GM23338 (cell line): ENCODE measurements at regions not wholly inside any gene's neighbourhood (a gene's known extent, or its start where the extent isn't known, plus 50 kb on each side); places are given as distances from the start of the nearest gene placed in this dataset.

Source experiments
- ATAC-seq: fragments of 200-7000 bp; cut with Tn5 transposase; 3 replicates; pipeline ENCODE4 v1.9.1; 2020
- DNase-seq: peaks from one replicate; pipeline ENCODE4 v3.0.0-alpha.2; 2015; ENCODE audit warnings: low spot score
- H2AFZ ChIP-seq: fragments of 200-600 bp; sonication (generic); 2 replicates; pipeline ENCODE4 v1.8.0; 2016; ENCODE audit warnings: antibody characterized with exemption, mild to moderate bottlenecking, moderate library complexity
- H3F3A ChIP-seq: fragments of 200-600 bp; sonication (generic); replicated peaks from 2 replicates; pipeline ENCODE4 v1.8.0; 2017; ENCODE audit warnings: antibody characterized with exemption, mixed run types, low read depth
- H3K27ac ChIP-seq: fragments of 200-600 bp; sonication (generic); 2 replicates; pipeline ENCODE4 v1.6.1; 2016; ENCODE audit warnings: low read depth
- H3K27me3 ChIP-seq: fragments of 200-600 bp; sonication (generic); 2 replicates; pipeline ENCODE4 v1.8.0; 2016; ENCODE audit warnings: mild to moderate bottlenecking, mixed run types, moderate library complexity; ENCODE audit not compliant: insufficient read depth
- H3K36me3 ChIP-seq: fragments of 200-600 bp; sonication (generic); 2 replicates; pipeline ENCODE4 v1.8.0; 2016; ENCODE audit warnings: mild to moderate bottlenecking; ENCODE audit not compliant: insufficient read depth
- H3K4me1 ChIP-seq: fragments of 200-600 bp; sonication (generic); 2 replicates; pipeline ENCODE4 v1.8.0; 2016; ENCODE audit warnings: mild to moderate bottlenecking, moderate library complexity; ENCODE audit not compliant: insufficient read depth
- H3K4me2 ChIP-seq: fragments of 200-600 bp; sonication (generic); 2 replicates; pipeline ENCODE4 v1.7.1; 2017; ENCODE audit warnings: mixed run types
- H3K4me3 ChIP-seq: fragments of 200-600 bp; sonication (generic); 2 replicates; pipeline ENCODE4 v1.6.1; 2016; ENCODE audit warnings: mixed run types
- H3K79me2 ChIP-seq: fragments of 200-600 bp; sonication (generic); replicated peaks from 2 replicates; pipeline ENCODE4 v1.8.0; 2017; ENCODE audit warnings: mild to moderate bottlenecking; ENCODE audit not compliant: insufficient read depth
- H3K9me2 ChIP-seq: fragments of 200-600 bp; sonication (generic); 2 replicates; pipeline ENCODE4 v1.8.0; 2017; ENCODE audit not compliant: insufficient read depth
- H4K20me1 ChIP-seq: fragments of 200-600 bp; sonication (generic); replicated peaks from 2 replicates; pipeline ENCODE4 v1.8.0; 2017; ENCODE audit warnings: mild to moderate bottlenecking; ENCODE audit not compliant: insufficient read depth
- H3K27ac Mint-ChIP-seq: 2 replicates; pipeline ENCODE4 v1.8.0; 2020; ENCODE audit warnings: inconsistent platforms, mild to moderate bottlenecking, moderate library complexity, mixed read lengths
- H3K27me3 Mint-ChIP-seq: 3 replicates; pipeline ENCODE4 v1.8.0; 2022; ENCODE audit warnings: low read depth, mild to moderate bottlenecking, moderate library complexity, mixed read lengths, inconsistent platforms; ENCODE audit not compliant: insufficient read depth, poor library complexity
- H3K36me3 Mint-ChIP-seq: 3 replicates; pipeline ENCODE4 v1.8.0; 2021; ENCODE audit warnings: low read depth, mild to moderate bottlenecking, inconsistent platforms, moderate library complexity, mixed read lengths
- H3K4me1 Mint-ChIP-seq: 3 replicates; pipeline ENCODE4 v1.8.0; 2020; ENCODE audit warnings: mild to moderate bottlenecking, inconsistent platforms, mixed read lengths
- H3K4me3 Mint-ChIP-seq: 3 replicates; pipeline ENCODE4 v1.8.0; 2021; ENCODE audit warnings: moderate library complexity, mild to moderate bottlenecking, inconsistent platforms, mixed read lengths
- H3K9me3 Mint-ChIP-seq: 3 replicates; pipeline ENCODE4 v1.8.0; 2020; ENCODE audit warnings: moderate library complexity, mild to moderate bottlenecking, inconsistent platforms, mixed read lengths
- CREB1 ChIP-seq: fragments of 250-450 bp; sonication (Bioruptor Pico); IDR thresholded peaks from 2 replicates; pipeline ENCODE4 v1.5.0; 2020; ENCODE audit warnings: low read depth, mild to moderate bottlenecking, moderate library complexity
- EZH2 ChIP-seq: fragments of 200-600 bp; sonication (generic); IDR thresholded peaks from one replicate; pipeline ENCODE4 v1.8.0; 2017; ENCODE audit warnings: antibody characterized with exemption, mild to moderate bottlenecking, low read depth; ENCODE audit not compliant: unreplicated experiment
- EZH2phosphoT487 ChIP-seq: fragments of 200-600 bp; sonication (generic); IDR thresholded peaks from one replicate; pipeline ENCODE4 v1.8.1; 2018; ENCODE audit warnings: antibody characterized with exemption; ENCODE audit not compliant: unreplicated experiment
- JUNB ChIP-seq: IDR thresholded peaks from one replicate; pipeline ENCODE4 v1.6.1; 2016; ENCODE audit warnings: antibody characterized with exemption; ENCODE audit not compliant: unreplicated experiment
- NANOG ChIP-seq: IDR thresholded peaks from 2 replicates; pipeline ENCODE4 v1.6.1; 2016; ENCODE audit warnings: antibody characterized with exemption, borderline replicate concordance
- POLR2AphosphoS5 ChIP-seq: IDR thresholded peaks from 2 replicates; pipeline ENCODE4 v1.6.1; 2016; ENCODE audit warnings: antibody characterized with exemption, low read depth
- STAT1 ChIP-seq: IDR thresholded peaks from one replicate; pipeline ENCODE4 v1.6.1; 2016; ENCODE audit warnings: antibody characterized with exemption; ENCODE audit not compliant: unreplicated experiment
- ZNF114 ChIP-seq: fragments of 250-450 bp; sonication (Bioruptor Pico); IDR thresholded peaks from 2 replicates; pipeline ENCODE4 v1.5.0; 2020; ENCODE audit warnings: mild to moderate bottlenecking, moderate library complexity
- ZNF331 ChIP-seq: fragments of 250-450 bp; sonication (Bioruptor Pico); IDR thresholded peaks from 2 replicates; pipeline ENCODE4 v1.5.0; 2020; ENCODE audit warnings: low read depth, mild to moderate bottlenecking, moderate library complexity
- TF ChIP-seq, protein P1 (sequence below), 2 experiments: fragments of 200-600 bp in 1 of 2; sonication (generic) in 1 of 2; conservative IDR thresholded peaks; 2 replicates each; pipeline versions ENCODE4 v1.5.1 to v1.6.1; 2016 to 2017; ENCODE audit warnings: antibody characterized with exemption in 2 of 2, low read depth in 2 of 2, mild to moderate bottlenecking in 2 of 2, moderate library complexity in 1 of 2
- TF ChIP-seq, protein P2 (sequence below): IDR thresholded peaks from one replicate; pipeline ENCODE4 v1.6.1; 2018; ENCODE audit warnings: antibody characterized with exemption; ENCODE audit not compliant: unreplicated experiment
- TF ChIP-seq, protein P3 (sequence below): IDR thresholded peaks from 2 replicates; pipeline ENCODE4 v1.6.1; 2016; ENCODE audit warnings: antibody characterized with exemption
- TF ChIP-seq, protein P4 (sequence below): fragments of 250-450 bp; sonication (Bioruptor Pico); IDR thresholded peaks from 2 replicates; pipeline ENCODE4 v1.5.0; 2020; ENCODE audit warnings: mild to moderate bottlenecking, moderate library complexity

DNA sequence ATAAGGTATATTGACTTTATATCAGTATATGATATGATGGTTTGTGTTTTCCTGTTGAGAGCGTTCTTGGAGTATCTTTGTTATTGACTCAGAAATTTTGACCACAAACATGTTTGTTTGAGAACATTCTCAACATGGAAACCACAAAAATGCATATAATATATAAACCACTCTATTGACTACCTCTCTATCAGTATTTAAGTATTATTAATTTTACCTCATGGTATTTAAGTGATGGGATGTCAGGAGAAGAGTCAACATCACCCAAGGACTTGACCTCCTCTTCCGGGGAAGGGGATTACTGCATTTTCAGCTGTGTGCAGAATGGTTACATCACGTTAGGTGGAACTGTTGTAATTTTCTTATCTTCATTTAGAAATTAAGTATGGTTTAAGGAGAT, 54.3 kb upstream of the PUDP start (continued):
- TF ChIP-seq POLR2AphosphoS5, result no peak
- TF ChIP-seq ZNF114 (CRISPR knock-in tag), result no peak
- TF ChIP-seq EZH2, result no peak
- TF ChIP-seq ZNF331 (CRISPR knock-in tag), result no peak
- TF ChIP-seq JUNB, result no peak
- TF ChIP-seq, protein P1, sequence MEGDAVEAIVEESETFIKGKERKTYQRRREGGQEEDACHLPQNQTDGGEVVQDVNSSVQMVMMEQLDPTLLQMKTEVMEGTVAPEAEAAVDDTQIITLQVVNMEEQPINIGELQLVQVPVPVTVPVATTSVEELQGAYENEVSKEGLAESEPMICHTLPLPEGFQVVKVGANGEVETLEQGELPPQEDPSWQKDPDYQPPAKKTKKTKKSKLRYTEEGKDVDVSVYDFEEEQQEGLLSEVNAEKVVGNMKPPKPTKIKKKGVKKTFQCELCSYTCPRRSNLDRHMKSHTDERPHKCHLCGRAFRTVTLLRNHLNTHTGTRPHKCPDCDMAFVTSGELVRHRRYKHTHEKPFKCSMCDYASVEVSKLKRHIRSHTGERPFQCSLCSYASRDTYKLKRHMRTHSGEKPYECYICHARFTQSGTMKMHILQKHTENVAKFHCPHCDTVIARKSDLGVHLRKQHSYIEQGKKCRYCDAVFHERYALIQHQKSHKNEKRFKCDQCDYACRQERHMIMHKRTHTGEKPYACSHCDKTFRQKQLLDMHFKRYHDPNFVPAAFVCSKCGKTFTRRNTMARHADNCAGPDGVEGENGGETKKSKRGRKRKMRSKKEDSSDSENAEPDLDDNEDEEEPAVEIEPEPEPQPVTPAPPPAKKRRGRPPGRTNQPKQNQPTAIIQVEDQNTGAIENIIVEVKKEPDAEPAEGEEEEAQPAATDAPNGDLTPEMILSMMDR (conservative IDR thresholded peaks at IDR 0.05; ENCODE audit: low read depth in 2 of 2), result no peak
- TF ChIP-seq, protein P2, sequence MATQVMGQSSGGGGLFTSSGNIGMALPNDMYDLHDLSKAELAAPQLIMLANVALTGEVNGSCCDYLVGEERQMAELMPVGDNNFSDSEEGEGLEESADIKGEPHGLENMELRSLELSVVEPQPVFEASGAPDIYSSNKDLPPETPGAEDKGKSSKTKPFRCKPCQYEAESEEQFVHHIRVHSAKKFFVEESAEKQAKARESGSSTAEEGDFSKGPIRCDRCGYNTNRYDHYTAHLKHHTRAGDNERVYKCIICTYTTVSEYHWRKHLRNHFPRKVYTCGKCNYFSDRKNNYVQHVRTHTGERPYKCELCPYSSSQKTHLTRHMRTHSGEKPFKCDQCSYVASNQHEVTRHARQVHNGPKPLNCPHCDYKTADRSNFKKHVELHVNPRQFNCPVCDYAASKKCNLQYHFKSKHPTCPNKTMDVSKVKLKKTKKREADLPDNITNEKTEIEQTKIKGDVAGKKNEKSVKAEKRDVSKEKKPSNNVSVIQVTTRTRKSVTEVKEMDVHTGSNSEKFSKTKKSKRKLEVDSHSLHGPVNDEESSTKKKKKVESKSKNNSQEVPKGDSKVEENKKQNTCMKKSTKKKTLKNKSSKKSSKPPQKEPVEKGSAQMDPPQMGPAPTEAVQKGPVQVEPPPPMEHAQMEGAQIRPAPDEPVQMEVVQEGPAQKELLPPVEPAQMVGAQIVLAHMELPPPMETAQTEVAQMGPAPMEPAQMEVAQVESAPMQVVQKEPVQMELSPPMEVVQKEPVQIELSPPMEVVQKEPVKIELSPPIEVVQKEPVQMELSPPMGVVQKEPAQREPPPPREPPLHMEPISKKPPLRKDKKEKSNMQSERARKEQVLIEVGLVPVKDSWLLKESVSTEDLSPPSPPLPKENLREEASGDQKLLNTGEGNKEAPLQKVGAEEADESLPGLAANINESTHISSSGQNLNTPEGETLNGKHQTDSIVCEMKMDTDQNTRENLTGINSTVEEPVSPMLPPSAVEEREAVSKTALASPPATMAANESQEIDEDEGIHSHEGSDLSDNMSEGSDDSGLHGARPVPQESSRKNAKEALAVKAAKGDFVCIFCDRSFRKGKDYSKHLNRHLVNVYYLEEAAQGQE, result no peak
- TF ChIP-seq CREB1 (CRISPR knock-in tag), result no peak
- TF ChIP-seq, protein P3, sequence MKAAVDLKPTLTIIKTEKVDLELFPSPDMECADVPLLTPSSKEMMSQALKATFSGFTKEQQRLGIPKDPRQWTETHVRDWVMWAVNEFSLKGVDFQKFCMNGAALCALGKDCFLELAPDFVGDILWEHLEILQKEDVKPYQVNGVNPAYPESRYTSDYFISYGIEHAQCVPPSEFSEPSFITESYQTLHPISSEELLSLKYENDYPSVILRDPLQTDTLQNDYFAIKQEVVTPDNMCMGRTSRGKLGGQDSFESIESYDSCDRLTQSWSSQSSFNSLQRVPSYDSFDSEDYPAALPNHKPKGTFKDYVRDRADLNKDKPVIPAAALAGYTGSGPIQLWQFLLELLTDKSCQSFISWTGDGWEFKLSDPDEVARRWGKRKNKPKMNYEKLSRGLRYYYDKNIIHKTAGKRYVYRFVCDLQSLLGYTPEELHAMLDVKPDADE, result no peak
- TF ChIP-seq EZH2phosphoT487, result no peak
- no peak for TF ChIP-seq STAT1

DNA sequence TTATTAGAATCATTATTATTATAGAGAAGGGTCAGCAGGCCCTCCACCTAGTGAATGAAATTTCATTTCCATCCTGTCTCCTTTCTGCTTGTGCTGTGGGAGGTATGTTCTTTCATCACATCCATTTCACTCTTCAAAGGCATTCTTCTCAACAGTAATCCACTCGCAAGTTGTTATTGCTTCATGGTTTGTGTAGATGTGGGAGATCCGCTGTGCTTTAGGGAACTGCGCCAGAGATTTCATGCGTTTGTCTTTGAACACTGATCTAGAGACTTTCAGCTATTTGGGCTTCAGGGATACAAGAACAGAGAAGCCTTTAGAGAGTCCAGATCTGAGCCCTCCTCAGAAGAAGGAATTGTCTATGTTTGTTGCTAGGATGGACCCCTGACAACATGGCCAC, 53.5 kb upstream of the PUDP start:
- Histone ChIP-seq H2AFZ (no peak overlapping the region), H3K36me3 (no peaks in the 10 kb centered on the region), H3K4me1 (no peaks in the 10 kb centered on the region), H3F3A (no peaks in the 10 kb centered on the region), H3K27me3 (no peaks in the 10 kb centered on the region), H3K27ac (no peak overlapping the region), H3K4me2 (no peak overlapping the region), H3K4me3 (no peak overlapping the region), H3K79me2 (no peaks in the 10 kb centered on the region), H4K20me1 (no peaks in the 10 kb centered on the region), H3K9me2 (no peaks in the 10 kb centered on the region)
- Mint-ChIP-seq H3K27ac (no peak overlapping the region), H3K27me3 (peaks cover 1% of the 10 kb centered on the region), H3K4me3 (no peak overlapping the region), H3K36me3 (no peaks in the 10 kb centered on the region), H3K9me3 (no peaks in the 10 kb centered on the region), H3K4me1 (peaks cover 6% of the 10 kb centered on the region)
- no peak for ATAC-seq
- DNase-seq, result no peak
- no peak for TF ChIP-seq POLR2AphosphoS5
- TF ChIP-seq NANOG, result no peak
- TF ChIP-seq, protein P4, sequence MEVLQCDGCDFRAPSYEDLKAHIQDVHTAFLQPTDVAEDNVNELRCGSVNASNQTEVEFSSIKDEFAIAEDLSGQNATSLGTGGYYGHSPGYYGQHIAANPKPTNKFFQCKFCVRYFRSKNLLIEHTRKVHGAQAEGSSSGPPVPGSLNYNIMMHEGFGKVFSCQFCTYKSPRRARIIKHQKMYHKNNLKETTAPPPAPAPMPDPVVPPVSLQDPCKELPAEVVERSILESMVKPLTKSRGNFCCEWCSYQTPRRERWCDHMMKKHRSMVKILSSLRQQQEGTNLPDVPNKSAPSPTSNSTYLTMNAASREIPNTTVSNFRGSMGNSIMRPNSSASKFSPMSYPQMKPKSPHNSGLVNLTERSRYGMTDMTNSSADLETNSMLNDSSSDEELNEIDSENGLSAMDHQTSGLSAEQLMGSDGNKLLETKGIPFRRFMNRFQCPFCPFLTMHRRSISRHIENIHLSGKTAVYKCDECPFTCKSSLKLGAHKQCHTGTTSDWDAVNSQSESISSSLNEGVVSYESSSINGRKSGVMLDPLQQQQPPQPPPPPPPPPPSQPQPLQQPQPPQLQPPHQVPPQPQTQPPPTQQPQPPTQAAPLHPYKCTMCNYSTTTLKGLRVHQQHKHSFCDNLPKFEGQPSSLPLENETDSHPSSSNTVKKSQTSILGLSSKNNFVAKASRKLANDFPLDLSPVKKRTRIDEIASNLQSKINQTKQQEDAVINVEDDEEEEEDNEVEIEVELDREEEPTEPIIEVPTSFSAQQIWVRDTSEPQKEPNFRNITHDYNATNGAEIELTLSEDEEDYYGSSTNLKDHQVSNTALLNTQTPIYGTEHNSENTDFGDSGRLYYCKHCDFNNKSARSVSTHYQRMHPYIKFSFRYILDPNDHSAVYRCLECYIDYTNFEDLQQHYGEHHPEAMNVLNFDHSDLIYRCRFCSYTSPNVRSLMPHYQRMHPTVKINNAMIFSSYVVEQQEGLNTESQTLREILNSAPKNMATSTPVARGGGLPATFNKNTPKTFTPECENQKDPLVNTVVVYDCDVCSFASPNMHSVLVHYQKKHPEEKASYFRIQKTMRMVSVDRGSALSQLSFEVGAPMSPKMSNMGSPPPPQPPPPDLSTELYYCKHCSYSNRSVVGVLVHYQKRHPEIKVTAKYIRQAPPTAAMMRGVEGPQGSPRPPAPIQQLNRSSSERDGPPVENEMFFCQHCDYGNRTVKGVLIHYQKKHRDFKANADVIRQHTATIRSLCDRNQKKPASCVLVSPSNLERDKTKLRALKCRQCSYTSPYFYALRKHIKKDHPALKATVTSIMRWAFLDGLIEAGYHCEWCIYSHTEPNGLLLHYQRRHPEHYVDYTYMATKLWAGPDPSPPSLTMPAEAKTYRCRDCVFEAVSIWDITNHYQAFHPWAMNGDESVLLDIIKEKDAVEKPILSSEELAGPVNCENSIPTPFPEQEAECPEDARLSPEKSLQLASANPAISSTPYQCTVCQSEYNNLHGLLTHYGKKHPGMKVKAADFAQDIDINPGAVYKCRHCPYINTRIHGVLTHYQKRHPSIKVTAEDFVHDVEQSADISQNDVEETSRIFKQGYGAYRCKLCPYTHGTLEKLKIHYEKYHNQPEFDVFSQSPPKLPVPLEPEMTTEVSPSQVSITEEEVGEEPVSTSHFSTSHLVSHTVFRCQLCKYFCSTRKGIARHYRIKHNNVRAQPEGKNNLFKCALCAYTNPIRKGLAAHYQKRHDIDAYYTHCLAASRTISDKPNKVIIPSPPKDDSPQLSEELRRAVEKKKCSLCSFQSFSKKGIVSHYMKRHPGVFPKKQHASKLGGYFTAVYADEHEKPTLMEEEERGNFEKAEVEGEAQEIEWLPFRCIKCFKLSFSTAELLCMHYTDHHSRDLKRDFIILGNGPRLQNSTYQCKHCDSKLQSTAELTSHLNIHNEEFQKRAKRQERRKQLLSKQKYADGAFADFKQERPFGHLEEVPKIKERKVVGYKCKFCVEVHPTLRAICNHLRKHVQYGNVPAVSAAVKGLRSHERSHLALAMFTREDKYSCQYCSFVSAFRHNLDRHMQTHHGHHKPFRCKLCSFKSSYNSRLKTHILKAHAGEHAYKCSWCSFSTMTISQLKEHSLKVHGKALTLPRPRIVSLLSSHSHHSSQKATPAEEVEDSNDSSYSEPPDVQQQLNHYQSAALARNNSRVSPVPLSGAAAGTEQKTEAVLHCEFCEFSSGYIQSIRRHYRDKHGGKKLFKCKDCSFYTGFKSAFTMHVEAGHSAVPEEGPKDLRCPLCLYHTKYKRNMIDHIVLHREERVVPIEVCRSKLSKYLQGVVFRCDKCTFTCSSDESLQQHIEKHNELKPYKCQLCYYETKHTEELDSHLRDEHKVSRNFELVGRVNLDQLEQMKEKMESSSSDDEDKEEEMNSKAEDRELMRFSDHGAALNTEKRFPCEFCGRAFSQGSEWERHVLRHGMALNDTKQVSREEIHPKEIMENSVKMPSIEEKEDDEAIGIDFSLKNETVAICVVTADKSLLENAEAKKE, result no peak
- TF ChIP-seq JUNB, result no peak
- TF ChIP-seq STAT1, result no peak
- no peak for TF ChIP-seq EZH2phosphoT487
- no peak for TF ChIP-seq CREB1 (CRISPR knock-in tag)
